GM19463 (cell line): ENCODE measurements at regions not wholly inside any gene's neighbourhood (a gene's known extent, or its start where the extent isn't known, plus 50 kb on each side); places are given as distances from the start of the nearest gene placed in this dataset.

Experiments
- ATAC-seq: cut with Tn5 transposase; IDR thresholded peaks from one replicate; pipeline ENCODE4 v1.9.1; 2021; ENCODE audit warnings: mild to moderate bottlenecking, moderate library complexity; ENCODE audit not compliant: unreplicated experiment

GRCh38 chr10:28810057-28810870 is 132.9 kb downstream of the BAMBI start:
- no peak for ATAC-seq

GRCh38 chr10:28811639-28812349 is 134.5 kb downstream of the BAMBI start:
- ATAC-seq = no peak

GRCh38 chr10:28812384-28813372 is 135.4 kb downstream of the BAMBI start:
- ATAC-seq = no peak

GRCh38 chr10:28815681-28816080 is 138.4 kb downstream of the BAMBI start:
- no peak for ATAC-seq

- ATAC-seq = no peak
These were observed 145.6 kb downstream of the BAMBI start for GRCh38 chr10:28822719-28823464.

GRCh38 chr10:28823501-28824075 is 146.3 kb downstream of the BAMBI start:
- no peak for ATAC-seq

GRCh38 chr10:28833313-28833712 is 156.0 kb downstream of the BAMBI start:
- ATAC-seq = no peak

- no peak for ATAC-seq
These were observed 159.1 kb downstream of the BAMBI start for GRCh38 chr10:28836435-28836743.

- ATAC-seq = no peak
These were observed 160.5 kb downstream of the BAMBI start for GRCh38 chr10:28837613-28838390.

GRCh38 chr10:28838908-28839307 is 161.6 kb downstream of the BAMBI start:
- no peak for ATAC-seq

GRCh38 chr10:28839600-28840007 is 162.3 kb downstream of the BAMBI start:
- no peak for ATAC-seq

- no peak for ATAC-seq
These were observed 162.9 kb downstream of the BAMBI start for GRCh38 chr10:28840202-28840601.

- no peak for ATAC-seq
These were observed 163.7 kb downstream of the BAMBI start for GRCh38 chr10:28840971-28841370.

- ATAC-seq = no peak
These were observed 164.3 kb downstream of the BAMBI start for GRCh38 chr10:28841625-28842024.

GRCh38 chr10:28842321-28842720 is 165.0 kb downstream of the BAMBI start:
- no peak for ATAC-seq

- ATAC-seq = no peak
These were observed 167.8 kb downstream of the BAMBI start for GRCh38 chr10:28845009-28845682.

- no peak for ATAC-seq
These were observed 172.0 kb downstream of the BAMBI start for GRCh38 chr10:28849309-28849708.

GRCh38 chr10:28849821-28850220 is 172.5 kb downstream of the BAMBI start:
- ATAC-seq = no peak

GRCh38 chr10:28850784-28851183 is 173.5 kb downstream of the BAMBI start:
- no peak for ATAC-seq
